ENCODE measurements at regions not wholly inside any gene's neighbourhood (a gene's known extent, or its start where the extent isn't known, plus 50 kb on each side); places are given as distances from the start of the nearest gene placed in this dataset.

DNA sequence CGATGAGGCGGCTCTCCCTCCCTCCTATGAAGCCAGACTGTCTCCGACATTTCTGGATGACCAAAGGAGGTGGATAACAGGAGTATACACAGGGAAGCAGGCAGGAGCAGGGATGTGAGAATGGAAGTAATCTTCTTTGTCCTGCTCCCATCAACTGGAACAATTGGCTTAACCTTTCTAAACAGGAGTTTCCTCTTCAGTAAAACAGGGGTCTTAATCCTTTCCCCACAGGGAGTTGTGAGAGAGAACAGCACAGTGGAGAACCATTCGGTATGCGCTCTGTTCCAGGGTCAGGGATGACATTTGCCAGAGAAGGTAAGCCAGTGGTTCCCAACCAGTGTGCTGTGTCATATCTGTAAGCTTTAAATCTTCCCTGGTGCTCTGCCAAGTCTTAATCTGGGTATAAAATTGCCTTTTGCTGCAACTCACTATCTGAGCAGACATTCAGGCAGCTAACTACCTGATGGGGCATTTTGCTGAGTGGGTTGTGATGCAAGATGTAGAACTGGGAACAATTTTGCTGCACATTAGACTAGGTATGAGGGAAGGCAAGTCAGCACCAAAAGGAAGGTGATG lies 294.8 kb upstream of the KIF2A start:
- DNase-seq (ENCODE audit: low read depth, low spot score), result peak; percentile 3

DNA sequence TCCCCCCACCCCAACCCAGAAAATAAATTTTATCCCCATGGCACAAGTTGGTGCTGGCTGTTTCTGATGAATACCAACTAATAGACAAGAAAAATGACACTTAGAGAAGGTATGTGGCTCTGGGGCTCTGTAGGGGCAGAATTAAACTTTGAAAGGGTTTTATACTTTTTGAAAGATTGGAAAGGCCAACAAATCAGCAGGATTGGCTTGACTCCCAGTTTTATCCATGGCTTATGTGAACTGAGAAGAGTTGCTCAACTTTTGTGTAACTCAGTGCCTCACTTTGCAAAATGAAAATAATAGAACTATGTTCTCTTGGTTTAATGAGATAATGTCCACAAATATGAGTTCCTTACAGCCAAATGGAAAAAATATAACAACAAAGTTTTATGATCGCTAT lies 288.9 kb upstream of the KIF2A start:
- no peak for DNase-seq (ENCODE audit: low read depth, low spot score)

DNA sequence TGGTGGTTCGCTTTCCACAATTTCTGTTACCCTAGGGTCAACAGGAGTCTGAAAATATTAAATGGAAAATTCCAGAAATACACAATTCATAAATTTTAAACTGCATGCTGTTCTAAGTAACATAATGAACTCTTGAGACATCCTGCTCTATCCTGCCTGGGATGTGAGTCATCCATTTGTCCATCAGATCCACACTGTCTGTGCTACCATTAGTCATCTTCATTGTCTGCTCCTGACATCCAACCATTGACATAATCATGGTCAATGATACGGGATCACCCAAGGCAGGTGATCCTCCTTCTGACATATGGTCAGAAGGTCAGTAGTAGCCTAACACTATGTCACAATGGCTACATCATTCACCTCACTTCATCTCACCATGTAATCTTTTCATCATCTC lies 276.7 kb upstream of the KIF2A start:
- DNase-seq (ENCODE audit: low read depth, low spot score), result no peak

DNA sequence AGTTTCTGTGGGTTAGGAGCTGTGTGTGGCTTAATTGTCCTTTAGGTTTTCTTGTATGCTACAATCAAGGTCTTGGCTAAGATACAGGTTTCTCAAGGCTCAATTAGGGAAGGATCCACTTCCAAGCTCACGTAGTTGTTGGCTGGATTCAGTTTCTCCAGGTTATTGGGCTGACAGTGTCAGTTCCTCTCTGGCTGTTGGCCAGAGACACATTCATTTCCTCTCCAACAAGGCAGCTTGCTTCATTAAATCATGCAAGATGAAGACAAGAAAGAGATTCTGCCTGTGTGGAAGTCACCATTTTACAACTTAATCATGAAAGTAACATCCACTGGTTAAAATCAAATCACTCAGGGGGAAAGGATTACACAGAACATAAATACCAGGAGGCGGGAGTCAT lies 275.7 kb upstream of the KIF2A start:
- no peak for DNase-seq (ENCODE audit: low read depth, low spot score)

DNA sequence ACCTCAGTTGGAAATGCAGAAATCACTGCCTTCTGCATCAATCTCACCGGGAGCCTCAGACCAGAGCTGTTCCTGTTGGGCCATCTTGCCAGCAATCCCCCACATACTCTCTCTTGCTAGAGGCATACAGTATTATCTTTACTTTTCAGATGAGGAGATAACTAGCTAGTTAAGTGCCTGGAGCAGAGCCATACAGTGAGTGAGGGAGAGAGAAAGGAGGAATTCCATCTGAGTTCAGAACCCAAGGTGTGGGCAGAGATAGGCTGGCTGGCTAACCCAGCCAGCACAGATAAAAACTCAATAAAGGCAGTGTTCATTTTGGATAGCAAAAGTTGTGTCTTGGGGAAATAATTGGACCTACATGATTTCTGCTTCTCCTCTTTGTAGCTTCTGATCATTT lies 268.0 kb upstream of the KIF2A start:
- peak; percentile 12 for DNase-seq (ENCODE audit: low read depth, low spot score)

DNA sequence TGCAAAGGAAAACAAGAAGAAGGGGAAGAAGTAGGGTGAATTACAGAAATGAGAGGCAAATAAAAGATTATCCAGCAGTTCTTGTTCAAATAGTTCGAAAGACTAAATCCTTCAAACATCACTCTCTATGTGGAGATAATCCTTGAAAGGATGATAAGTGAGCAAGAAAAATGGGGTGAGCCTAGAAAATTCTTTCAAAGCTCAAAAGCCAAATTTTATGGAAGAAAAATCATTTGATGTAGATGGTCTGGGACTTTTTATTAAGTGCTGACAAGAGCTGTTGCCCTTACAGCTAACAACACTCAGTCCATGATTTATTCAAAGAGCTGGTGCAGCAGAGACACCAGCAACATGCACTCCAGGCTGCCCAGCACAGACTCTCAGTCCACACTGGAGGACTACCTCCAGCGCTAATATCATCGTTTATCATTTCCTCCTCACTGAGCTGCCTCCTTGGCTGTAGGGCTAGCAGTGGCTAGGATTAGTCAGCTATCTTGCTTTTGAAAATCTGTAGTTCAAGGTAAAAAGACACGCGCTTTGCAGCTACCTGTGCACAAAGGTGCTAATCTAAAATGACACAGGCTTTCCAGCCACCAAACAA lies 264.8 kb upstream of the KIF2A start:
- no peak for DNase-seq (ENCODE audit: low read depth, low spot score)

DNA sequence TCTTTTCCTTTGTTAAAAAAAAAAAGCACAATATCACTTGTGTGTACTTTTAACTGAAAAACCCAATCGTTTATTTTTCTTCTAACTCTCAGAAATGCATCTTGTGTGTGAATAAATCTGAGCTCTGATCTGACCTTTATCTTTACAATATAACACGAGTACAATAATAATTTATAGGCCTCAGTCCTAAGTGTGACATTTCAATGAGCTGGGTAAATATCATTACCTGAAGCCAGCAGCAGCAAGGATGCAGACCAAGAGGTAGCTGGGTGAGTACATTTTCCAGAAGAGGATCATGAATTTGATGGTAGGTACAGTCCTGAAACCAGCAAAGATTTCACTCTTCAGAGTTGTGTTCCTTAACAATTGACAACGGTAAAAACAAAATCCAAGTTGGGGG lies 264.0 kb upstream of the KIF2A start:
- DNase-seq (ENCODE audit: low read depth, low spot score), result no peak

DNA sequence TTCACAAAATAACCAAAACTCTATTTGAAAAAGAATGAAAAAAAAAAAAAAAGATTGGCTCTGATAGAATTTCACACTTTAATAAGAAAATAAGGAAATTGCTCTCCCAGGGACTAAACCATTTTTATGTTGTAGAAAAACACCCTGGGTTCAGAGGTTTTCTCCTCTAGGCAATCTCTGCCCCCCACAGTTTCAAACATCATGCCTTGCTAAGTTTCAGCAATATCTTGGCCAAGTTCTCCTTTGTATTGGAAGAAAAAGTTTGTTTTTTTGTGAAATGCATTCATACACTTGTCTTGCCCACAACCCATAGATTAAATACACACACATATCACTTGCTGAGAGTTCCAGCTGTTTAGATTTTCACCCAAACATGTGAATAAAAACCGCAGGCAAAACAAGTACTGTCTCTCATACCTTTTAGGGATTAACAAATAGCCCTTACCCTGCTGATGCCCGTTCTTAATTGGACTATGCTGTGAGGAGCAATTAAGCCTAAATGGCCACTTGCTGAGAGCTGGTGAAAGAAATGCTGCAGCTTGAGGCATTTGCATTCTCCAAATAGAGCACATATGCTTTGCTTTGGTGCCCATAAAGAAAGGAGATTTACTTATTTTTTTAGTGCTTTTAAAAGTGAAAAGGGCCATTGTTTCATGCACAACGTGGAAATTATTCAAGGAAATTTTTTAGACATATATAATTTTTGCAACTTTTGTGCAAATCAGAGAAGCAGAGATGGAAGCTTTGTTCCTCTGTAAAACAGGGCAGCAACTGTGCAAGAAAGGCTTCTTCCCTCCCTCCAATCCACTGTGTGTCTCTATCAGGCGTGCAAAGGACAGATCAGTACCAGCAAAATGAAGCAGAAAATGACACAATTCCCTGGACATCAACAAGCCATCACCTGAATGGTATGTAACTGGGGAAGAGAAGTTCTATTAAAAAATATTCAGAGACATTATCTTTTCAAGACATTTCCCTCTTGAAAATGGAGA lies 262.4 kb upstream of the KIF2A start:
- peak; percentile 67 for DNase-seq (ENCODE audit: low read depth, low spot score)

DNA sequence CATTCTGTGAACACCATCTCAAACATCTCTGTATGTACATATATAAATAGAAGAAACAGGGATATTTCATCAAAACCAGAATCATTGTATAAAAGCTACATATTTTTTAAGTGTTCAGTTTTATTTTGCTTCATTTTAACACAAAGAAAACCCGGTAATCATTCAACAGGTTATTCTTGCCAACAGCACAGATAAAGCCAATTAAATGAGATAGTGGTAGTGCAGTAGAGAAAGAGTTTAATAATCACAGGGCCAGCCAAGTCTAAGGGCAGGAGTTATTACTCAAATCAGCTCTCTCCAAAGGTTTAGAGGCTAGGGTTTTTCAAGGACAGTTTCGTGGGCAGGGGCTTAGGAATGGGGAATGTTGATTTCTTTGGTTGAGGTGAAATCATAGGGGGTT lies 261.0 kb upstream of the KIF2A start:
- DNase-seq (ENCODE audit: low read depth, low spot score), result no peak

DNA sequence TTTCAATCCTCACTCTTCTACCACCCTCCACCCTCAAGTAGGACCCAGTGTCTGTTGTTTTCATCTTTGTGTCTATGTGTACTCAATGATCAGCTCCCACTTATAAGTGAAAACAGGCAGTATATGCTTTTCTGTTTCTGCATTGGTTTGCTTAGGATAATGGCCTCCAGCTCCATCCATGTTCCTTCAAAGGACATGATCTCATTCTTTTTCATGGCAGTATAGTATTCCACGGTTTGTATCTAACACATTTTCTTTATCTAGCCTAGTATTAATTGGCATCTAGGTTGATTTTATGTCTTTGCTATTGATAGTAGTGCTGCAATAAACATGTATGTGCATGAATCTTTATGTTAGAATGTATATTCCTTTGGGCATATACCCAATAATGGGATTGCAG lies 259.8 kb upstream of the KIF2A start:
- DNase-seq (ENCODE audit: low read depth, low spot score), result no peak

DNA sequence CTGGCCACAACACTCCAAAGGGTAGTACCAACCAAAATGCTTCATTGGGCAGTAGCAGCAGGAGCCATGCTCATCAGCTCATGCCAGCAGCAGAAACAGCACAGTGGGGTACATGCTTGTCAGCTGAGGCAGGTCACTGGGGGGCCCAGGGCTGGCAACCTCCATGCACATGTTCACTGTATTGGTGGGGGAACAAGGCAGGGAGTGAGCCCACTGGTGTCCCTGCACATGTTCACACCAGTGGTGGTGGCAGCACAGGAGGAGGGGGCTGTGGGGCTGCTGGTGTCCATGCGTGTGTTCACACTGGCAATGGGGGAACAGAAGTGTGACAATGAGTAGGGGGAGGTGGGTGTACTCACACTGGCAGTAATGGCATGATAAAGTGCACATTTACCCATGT lies 254.3 kb upstream of the KIF2A start:
- DNase-seq (ENCODE audit: low read depth, low spot score), result no peak

DNA sequence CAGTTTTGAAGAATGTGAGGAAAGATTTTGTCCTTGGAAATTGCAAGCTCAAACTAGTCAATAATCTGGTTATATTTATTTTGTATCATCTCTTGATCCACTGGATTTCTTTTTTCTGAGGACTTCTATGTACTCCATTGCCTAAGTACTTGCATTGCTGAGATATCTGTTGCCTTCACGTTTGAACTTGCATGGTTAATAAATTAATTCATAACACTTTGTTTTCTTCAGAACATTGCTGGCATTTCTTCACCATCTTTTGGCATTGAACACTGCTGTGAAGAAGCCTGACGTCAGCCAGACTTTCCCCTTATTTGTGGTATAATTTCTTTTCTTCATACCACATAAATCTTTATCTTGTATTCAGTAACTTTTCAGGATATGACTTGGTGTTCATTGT lies 246.0 kb upstream of the KIF2A start:
- no peak for DNase-seq (ENCODE audit: low read depth, low spot score)

DNA sequence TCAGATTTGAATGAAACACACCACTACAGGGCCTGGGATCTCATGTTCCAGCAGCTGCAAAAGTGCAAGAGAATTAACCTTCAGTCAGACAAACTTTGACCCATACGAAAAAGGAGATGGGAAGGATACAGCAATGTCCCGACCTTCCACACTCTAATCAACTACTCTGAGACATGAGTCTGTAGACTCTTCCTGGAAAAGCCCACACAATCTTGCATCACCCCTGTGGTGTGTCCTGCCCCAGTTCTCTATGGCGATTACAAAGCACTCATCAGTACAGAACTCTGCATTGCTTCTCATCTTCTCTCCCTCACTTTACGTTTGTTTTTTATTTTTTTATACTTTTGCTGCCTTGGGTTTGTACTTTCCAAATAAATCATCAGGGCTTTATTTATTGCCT lies 241.0 kb upstream of the KIF2A start:
- DNase-seq (ENCODE audit: low read depth, low spot score), result no peak

DNA sequence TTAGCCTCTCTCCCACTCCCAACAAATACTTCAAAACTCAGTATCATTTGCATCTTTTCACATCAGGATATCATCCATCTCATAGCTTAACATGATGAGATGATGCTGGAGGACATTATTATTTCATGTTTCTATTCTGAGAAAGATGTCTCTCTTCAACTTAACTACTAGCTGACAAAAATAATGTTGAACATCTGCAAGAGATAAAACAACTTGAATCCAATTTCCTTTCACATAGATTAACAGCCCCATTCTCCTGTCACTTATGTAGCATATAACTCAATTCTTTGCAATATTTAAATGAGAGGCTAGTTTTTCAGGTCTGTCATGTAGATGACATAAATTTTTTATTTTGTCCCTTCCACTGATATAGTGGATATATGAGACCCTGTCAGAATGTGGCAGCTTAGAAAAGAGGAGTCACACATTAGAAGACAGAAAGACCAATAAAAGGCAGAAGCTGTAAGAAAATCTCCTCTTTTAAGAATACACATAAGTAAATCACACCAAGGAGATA lies 239.2 kb upstream of the KIF2A start:
- no peak for DNase-seq (ENCODE audit: low read depth, low spot score)

DNA sequence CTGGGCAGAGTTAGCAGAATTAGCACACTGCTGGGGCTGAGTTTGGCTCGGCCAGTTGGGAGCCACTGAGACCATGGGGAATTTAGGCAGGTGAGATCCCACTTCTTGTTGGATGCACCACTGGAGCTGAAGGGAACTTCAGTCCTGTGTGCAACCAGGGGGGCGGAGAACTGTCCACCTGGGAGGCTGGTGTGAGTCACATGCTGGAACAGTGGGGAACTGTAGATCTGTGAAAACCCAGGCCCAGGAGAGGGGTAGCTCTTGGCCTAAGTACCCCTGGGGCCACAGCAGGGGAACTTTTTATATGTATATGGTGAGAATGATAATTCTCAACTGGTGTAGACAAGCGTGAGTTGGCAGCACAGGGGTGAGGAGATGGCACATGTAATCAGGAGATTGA lies 237.5 kb upstream of the KIF2A start:
- DNase-seq (ENCODE audit: low read depth, low spot score), result no peak

DNA sequence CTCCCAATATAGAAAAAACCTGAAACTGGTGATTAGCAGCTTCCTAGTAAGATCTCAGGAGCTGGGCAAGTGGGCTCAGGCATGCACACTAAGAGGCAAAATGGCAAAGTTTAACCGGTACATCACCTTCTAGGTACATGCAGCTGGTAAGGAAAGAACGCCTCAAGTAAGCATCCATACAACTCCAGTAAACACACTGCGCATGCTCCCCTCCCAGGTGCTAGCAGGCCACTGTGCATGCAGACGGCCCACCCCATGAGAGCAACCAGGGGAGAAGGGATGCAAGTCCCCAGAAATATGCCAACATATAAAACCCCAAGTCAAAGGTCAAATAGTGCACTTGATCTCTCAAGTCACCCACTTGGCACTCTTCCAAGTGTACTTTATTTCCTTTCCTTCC lies 228.6 kb upstream of the KIF2A start:
- DNase-seq (ENCODE audit: low read depth, low spot score), result no peak

DNA sequence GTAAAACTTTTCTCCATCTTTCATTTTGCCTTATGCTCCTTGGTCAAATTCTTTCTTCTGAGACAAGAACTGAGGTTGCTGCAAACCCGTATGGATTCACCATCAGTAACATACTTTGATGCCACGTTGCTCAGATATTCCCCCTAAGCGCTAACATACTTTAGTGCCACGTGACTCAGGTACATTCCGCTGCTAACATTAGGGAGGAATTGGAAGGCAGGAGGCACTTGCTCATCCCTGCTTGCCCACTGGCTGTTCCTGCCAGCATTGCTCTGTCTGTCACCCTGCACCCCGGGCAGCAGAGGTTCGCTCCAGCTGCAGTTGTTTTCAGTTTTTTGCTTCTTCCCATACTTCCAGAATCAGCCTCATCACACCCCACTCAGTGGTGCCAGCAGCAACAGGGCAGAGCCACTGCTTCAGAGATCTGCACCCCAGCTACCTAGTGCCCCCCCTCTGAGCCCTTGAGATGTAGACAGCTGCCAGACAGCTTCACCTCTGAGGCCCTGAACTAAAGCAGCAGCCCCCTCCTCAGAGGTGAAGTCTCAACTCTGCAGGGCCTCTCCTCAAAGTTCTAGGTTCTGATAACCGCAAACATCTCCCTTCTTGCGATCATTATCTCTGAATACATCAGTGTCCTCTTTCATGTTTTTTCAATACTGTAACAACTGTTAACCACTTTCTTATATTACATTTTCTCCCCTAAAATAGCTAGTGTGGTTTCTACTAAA lies 228.0 kb upstream of the KIF2A start:
- no peak for DNase-seq (ENCODE audit: low read depth, low spot score)

DNA sequence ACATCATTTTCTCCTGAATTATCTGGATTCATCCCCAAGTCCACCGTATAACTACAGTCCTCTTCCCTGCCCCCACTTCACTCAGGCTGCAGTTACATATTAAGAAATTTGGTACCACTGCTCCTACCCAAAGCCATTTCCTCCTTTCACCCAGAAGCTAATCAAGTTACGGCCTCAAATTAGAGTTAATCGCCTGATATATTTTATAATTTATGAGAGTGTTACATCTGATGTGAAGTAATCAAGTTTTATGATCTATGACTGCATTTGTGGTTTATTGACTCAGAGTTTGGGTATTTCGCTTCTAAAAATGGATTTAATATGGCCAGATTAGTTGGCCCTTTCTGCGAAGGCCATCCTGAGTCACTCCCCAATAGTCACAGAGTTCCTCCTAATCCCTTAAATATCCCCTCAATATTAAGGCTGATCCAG lies 223.6 kb upstream of the KIF2A start:
- no peak for DNase-seq (ENCODE audit: low read depth, low spot score)

DNA sequence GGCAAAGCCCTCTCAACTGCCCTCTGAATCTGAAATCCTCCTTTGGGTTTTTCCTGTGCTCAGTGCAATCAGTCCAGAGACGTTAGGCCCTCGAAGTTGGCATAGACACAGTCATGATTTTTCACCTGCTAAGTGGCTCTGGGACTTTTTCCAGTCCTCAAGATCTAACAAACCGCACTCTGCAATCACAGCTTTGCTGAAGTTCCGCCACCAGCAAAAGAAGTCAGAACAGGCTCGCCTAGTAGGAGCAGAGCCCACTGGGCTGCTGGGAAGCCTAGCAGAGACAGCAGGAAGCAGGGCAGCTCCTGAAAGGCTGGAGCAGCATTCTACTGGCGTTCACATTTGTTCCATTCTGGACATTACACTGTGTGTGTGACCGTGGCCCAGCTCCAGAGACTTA lies 222.8 kb upstream of the KIF2A start:
- no peak for DNase-seq (ENCODE audit: low read depth, low spot score)

DNA sequence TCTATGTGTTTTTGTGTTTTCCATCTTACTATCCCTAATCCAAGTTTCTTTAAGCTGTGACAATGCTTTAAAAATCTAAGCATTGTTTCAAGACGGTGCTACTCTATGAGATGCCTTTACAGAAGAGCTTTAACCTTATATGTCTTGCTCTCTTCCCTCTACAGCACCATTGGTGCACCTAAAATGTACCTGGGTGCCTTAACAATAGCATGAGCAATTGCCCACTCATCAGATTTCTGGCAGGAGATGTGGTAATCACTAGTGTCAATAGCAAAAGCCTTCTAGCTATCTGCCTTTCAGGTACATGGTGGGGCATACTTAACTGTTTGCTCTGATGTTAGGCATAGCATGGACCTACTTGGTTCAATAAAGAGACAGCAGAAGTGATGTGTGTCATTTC lies 222.3 kb upstream of the KIF2A start:
- no peak for DNase-seq (ENCODE audit: low read depth, low spot score)

DNA sequence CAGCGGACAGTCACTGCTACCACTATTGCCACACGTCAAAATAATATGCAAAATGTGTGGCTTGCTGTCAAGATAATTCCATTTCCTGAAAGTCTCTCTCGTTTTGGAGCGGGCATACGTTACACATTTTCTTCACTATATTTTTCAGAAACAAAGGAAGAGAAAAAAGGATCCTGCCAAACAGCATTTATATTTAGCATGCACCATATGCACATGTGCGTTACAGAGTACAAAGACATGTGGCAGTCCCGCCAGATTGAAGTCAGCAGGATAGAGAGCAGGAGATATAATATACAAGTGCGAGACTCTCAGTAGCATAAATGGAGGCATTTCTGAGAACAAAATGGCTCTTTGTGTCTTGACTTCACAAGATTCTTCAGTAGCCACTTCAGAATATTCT lies 221.6 kb upstream of the KIF2A start:
- no peak for DNase-seq (ENCODE audit: low read depth, low spot score)

DNA sequence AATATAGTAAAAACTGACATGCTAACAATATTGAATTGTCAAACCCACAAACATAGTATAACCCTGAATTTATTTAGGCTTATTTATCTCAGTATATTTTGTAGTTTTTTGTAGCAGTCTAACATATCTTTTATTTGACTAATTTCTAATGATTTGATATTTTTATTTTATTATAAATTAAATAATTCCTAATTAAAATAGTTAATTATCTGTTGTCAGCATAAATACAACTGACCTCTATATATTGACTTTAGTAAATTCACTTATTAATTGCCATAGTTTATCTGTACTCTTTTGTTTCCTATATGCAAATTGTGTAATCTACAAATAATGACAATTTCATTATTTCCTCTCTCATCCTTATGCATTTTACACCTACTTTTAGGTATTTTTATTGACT lies 215.1 kb upstream of the KIF2A start:
- DNase-seq (ENCODE audit: low read depth, low spot score), result no peak
